HG02943 (cell line): ENCODE measurements at regions not wholly inside any gene's neighbourhood (a gene's known extent, or its start where the extent isn't known, plus 50 kb on each side); places are given as distances from the start of the nearest gene placed in this dataset.
A peak's percentile ranks its signal among the peaks of the same experiment; 100 is the strongest.

ENCODE experiments used
- ATAC-seq: cut with Tn5 transposase; IDR thresholded peaks from one replicate; pipeline ENCODE4 v1.9.1; 2021; ENCODE audit warnings: mild to moderate bottlenecking, low read depth, moderate library complexity; ENCODE audit not compliant: unreplicated experiment

DNA sequence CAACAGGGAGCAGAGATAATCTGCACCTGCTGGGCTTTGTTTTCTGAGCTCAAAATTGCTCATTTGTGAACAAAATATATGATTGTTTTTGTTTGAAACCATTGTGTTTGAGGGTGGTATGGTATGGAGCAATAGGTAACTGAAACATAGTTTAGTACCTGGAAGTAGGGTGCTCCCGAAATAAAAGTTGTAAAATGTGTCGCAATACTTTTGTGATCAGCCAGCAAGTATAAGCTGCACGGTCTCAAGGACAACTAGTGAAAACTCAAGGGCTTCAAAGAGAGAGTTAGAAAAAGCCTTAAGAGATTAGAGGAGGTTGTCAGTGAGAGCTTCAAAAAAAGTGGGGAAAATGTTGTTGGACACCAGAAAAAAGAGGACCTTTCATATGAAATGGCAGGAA is 579.8 kb upstream of the POU3F2 start:
- no peak for ATAC-seq

DNA sequence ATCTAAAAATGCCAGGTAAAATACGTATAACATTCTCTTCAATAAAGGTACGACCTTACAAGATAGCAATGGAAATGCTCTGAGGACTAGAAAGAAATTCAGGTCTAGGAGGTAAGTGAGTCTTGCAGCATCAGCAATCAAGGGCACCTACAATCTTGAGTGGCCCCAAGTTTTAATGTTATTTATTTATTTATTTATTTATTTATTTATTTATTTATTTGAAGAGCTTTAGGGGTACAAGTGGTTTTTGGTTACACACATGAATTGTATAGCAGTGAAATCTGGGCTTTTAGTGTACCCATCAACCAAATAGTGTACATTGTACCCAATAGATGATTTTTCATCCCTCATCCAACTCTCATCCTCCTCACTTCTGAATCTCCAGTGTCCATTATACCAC is 574.0 kb upstream of the POU3F2 start:
- no peak for ATAC-seq

DNA sequence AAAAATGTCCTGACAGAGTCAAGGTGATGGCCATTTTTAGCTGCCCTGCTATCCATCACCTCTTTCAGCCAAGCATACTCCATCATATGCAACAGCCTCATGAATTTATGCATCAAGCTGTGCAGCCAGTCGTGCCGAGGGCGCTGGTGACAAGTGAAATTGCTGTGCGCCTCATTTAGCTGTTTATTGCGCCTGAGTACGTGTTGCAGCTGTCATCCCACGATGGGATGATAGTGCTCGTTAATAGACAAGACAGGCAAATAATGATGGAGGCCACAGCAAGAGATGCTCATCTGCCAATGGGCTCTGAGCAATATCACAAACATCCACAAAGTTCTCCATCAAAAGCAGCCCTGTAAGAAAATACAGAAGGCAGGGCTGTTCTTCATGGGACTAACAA is 562.3 kb upstream of the POU3F2 start:
- no peak for ATAC-seq

DNA sequence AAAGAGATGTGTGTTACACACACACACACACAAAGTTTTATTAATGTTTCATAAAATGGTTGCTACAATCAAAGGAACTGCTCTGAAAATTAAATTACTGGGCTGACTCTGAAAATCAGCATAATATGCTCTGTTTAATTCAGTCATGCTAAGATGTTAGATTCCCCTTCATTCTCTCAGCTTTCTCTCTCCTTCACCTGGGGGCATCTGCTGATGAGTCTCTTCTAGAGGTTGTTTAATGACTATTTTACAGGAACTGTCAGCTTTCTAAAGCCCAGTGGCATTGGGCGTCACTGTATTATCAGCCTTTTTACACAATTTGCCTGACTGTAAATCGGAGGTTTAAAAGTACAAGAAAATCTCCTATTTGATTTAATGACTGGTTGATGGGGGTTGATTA is 559.7 kb upstream of the POU3F2 start:
- no peak for ATAC-seq

DNA sequence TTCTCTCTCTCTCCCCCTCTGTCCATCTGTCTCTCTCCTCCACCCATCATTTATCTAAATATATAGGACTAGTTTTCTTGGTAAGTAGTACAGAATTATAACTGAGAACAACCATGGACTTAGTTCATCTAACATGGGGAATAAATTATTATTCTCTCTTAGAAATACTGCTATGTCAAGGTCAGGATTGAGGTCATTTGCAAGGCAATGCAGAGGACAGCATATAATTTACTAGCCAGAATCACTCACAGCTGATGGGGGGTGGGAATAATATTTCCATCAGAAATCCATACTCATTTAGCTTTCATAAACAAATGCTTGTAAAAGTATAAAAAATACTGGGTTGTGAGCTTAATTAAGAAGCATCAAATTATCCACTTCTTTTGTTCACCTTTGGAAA is 553.9 kb upstream of the POU3F2 start:
- ATAC-seq, result no peak

DNA sequence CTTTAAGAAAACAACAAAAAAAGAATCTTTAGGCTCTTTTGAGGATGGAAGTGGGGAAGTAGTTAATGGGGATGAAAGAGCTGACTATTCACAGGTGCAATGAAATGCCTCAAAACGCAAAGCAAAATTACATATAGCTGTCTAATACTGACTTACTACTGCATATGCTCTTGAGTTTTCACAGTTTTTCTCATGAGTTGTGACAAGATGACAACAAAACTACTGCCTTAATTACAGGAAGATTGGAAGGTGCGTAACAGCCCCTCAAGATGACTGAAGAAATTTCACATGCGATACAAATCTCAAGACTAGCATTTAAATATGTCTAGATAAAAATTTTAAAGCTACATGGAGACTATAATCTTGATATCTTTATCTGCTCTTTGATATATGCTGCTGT is 547.8 kb upstream of the POU3F2 start:
- no peak for ATAC-seq

DNA sequence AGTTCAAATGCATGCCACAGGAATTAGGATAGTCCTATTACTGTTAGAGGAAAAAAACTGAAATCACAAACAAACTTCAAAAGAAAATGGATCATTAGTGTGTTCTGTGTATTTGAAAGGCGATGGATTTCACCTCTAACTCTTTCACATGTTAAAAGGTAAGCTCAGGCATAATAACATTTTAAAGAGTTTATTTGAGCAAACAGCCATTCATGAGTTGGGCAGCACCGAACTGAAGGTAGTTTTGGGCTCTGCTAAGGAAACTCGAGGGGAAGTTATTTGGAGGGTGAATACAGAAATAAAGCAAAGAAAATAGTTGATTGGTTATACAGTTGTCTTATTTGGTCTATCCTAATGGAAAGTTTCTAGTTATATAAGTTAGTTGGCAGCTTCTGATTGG is 546.5 kb upstream of the POU3F2 start:
- ATAC-seq, result no peak

DNA sequence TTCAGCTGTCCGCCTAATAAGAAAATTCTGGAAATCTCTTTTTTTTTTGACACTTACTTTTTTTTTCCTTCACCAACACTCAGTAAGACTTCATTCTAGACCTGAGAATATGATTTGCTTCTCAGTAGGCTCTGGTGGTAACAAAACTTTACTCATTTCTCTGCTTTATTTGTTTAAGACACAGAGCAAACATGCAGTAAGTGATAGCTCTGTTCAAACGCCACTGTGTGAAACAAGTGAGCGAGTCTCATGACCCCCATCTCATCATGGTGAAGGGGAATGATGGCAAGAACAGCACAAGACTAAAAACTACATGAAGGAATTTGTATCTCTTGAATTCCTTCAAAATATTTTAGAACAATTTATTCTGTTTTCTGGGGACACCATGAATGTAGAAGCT is 541.6 kb upstream of the POU3F2 start:
- ATAC-seq, result no peak

DNA sequence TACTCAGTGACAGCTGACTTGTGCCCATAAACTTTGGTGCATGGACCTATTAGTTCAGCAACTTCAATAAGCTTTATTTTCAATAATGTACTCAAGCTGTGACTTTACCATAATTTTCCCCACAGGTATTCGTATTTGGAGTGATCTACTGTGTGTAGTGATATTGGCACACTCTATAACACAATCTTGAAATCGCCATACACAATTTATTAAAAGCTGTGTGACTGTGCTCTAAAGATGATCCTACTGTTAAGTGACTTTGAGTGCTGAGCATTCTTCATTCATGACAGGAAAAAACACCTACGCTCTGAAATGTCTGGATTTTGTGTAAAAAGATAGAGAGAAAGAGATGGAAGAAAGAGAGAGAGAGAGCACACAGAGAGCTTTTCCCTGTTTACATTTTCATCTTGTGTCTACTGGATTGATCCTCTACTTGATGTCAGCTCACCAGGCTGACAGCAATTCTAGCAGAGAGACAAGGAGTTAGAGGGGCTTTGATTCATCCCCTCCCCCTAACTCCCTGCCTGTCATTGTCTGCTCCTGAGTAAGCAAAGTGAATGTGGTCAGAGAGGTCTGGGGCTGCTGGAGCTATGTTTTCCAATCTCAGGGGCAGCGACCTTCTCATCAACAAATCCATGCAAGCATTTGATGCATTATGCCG is 538.7 kb upstream of the POU3F2 start:
- ATAC-seq, result no peak

DNA sequence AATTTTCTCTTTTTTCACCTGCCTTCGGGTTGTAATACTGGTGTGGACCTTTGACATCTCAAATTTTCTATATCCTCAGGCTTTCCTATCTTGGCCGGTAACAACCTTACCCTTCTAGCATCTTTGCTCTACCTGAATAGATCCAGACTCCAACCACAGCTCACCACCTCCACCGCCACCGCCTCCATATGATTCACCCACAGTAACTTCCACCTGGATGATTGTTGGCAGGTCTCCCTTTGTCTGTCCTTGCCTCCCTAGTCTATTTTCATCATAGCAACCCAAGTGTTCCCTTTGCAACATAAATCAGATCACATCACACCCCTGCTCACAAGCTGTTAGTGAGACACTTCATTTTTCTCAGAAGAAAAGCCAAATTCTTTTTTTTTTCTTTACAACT is 525.8 kb upstream of the POU3F2 start:
- ATAC-seq, result no peak

DNA sequence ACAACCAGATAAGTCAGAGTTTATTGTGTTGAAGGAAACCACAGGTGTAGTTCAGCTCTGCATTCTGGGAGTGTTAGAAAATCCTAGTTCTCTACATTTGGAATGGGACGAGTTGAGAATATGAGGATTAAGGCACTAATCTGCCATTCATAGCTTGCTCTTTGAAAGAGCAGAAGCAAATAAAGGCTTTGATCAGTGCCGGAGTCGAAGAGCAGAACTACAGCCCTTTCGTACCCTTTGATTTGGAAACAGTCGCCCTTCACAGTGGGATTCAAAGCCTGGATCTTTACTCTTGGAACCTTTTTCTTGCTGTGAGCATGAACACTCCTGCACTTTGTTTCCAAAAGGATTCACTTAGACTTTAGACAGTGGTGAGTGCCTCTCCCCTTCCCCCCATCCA is 523.9 kb upstream of the POU3F2 start:
- ATAC-seq, result no peak

DNA sequence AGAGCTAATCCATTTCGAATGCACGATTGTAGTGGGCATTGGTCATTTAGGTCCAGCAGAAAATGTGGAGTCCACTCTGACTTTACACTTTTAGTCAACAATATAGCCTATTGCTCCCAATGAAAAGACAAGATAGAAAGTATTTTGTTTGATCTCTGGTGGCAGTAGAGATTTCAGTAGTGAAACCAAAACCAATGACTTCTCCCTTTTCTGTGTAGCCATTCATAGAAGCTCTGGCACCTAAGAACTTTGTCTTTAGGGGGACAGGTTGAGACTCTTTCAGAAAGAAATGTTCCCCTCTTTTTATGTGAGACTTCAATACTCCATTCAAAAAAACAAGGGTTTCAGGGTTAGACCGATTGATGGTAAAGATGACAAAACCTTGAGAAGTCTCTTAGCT is 510.8 kb upstream of the POU3F2 start:
- ATAC-seq, result peak; percentile 87

DNA sequence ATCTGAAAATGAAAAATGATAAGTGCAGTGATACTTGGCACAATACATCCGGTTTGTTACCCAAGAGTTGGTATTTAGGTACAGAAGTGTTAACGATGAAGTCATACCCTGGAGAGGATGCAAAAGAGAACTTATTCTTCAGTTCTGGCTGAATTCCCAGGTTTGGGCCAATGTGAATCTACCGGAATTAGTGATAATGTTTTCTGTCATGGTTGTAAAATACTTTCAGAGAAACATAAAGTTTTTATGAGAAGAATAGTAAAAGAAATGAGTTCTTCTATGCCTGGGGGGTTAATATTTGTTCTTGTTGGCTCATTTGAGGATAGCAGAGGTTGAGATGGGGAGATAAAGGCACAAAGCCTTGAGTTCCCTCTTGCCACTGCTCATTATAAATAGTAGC is 509.9 kb upstream of the POU3F2 start:
- ATAC-seq, result no peak

DNA sequence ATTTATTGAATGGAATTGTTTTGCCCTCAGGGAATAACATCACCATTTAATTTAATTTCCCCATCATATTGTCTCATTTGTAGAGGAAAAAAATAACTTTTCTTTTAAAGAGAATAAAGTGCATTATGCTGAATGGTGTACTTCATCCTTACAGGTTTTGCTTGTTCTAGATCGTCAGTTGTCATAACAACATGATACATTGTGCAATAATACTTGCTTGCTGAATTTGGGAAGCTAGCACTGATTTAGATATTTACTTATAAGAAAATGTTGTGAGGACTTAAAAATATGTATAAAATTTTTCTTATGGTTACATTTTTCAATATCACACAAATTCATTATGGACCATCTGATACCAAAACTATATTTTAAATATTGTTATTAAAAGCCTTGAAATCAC is 509.0 kb upstream of the POU3F2 start:
- ATAC-seq, result no peak

DNA sequence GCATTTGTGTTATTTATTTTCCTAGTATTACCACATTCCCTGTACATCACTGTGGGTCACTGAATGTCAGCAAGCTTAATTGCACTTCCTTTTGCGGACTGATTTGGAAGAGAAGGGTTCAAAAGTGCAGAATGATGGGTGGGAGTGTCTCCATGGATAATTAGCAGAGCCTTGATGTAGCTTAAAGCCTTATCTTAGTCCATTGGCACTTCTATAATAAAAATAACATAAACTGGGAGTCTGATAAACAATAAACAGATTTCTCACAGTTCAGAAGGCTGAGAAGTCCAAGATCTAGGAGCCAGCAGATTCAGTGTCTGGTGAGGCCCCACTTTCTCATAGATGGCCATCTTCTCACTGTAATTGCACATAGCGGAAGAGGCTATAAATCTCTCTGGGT is 501.1 kb upstream of the POU3F2 start:
- no peak for ATAC-seq

DNA sequence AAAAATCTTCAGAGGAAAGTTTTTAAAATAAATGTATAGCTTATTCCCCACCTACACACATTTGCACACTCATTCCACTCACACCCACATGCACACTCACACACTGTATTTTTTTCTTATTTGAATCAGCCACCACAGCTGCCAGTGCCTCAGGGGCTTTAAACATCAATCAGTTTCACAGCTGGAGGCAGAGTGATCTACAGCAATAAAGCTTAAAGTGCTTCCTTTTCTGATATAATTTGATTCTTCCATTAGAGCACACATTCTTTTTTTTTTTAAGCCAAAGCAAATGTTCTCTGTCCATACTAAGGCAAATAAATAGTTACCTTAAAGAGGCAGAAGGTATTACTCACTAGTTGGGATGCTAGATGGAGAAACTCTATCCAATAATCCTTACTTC is 498.8 kb upstream of the POU3F2 start:
- ATAC-seq, result no peak

DNA sequence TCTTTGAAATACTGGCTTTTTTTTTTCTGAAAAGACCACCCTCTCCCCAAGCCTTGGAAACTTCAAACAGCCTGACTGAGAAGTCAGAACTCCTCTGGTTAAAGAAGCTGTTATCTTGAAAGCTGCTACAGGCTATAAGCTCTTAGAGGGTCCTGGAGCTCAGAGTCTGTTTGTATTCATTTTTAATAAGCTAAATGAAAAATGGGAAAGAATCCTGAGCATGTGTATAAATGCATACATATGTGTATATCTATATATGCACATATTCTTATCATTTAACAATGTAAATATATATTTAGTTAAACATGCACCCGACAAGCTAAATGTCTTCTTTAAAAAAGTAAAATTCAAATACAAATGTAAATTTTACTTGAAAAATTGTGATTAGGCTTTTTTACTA is 494.9 kb upstream of the POU3F2 start:
- ATAC-seq, result no peak

DNA sequence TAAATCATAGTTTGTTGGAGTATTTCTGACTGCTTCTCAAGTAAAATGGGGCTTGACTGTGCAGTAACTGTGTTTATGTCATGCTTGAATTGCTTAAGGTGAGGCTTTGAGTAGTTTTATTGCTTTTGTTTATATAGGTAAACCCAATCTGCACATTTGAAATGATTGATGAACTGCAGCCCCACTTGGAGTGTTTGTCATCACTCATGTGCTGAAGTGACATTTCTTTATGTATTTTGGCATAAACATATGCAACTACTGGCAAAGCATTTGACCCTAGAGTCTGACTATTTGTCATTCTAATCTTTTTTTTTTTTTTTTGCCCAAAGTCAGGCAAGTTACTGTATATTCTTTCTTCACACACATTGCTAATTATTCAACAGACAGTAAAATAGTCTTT is 491.4 kb upstream of the POU3F2 start:
- ATAC-seq, result no peak

DNA sequence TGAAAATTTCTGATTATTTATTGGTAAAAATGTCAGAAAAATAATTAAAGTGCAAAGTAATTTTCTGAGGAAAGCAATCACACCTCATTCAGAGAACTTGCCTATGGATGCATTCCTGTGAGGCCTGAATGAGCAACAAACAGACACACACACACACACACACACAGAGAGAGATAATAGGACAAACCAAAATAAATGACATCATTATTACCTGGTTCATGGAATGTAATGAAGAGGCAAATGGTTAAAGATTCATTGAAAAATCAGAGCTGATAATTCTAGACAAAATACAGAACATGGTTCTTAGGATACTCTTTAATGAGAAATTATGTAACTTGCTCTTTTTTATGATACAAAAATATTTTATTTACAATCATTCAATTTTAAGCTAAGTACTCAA is 490.6 kb upstream of the POU3F2 start:
- ATAC-seq, result no peak

DNA sequence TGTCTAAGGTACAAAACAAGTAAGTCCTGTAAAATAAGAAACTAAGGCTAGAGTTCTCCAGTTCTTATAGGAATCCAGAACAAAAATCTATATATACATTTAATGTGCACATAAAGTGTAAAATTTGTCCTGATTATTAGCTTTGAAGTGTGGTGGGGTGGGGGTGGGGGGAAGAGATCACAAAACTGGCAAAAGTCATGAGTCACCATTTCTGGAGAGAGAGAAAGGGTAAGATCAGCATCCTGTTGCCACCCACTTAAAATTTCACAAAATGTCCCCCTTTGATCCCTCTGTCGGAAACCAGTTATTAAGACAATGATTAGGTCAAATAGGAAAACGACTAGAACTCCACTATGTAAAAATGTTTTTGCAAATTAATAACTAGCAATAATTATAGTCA is 482.0 kb upstream of the POU3F2 start:
- no peak for ATAC-seq

DNA sequence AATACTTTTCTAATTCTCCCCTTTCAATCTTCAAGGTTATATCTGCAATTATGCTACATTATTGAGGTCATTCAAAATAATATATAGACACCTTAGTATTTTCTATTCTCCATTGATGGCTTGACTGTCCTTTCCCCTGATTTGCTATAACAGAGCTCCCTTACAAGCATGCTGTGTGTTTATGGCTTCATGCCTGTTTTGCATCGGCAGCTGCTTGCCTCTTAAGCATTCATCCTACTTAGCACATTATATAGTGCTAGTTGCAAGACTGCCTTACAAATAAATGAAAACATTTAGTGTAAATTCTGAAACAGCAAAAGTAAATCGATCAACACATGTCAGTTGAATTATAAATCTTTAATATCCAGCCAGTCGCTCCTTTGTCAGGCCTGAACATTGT is 476.2 kb upstream of the POU3F2 start:
- no peak for ATAC-seq

DNA sequence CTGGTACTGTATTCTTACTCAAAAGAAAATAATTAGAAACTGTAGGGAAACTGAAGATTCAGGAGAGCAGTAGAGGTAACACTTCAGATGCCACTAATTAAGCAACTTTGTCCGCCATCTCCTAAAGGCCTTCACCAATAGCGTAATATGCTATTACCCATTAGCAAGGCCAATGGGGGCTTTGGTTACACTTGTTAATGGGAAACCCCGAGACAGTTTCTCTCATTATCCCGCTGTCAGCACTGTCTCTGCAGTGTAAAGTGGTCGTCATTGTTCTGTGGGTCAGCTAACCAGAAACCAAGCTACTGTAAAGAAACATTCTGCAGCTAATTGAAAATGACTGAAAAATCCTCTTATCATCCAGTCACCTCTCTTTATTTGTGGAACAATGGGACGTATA is 468.0 kb upstream of the POU3F2 start:
- ATAC-seq, result no peak

DNA sequence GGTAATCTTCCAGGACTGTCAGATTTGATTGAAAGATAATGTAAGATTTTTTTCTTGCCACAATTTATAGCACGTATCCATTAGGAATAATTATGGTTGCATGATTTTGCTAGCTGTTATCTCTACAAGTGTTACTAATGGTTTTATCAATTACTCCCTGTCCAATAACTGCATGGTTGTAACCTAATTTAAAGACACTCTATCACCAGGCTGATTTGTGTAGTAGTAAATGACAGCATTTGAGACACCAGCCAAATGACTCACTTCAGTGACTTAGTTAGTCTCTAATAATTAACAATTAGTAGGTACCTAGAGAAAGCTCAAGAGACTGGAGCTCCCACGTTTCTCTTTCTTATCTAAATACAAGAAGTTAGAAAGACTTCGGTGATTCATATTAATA is 453.8 kb upstream of the POU3F2 start:
- ATAC-seq, result no peak
